SK-N-SH treated with all-trans-retinoic acid at 6 μM for 48 hours (cell line): ENCODE measurements at regions not wholly inside any gene's neighbourhood (a gene's known extent, or its start where the extent isn't known, plus 50 kb on each side); places are given as distances from the start of the nearest gene placed in this dataset.

ENCODE experiments used
- ESRRG ChIP-seq: fragments of 250-450 bp; sonication (Bioruptor Pico); IDR thresholded peaks from 2 replicates; pipeline ENCODE4 v1.6.1; 2021; ENCODE audit warnings: mild to moderate bottlenecking
- ISL1 ChIP-seq: fragments of 250-450 bp; sonication (Bioruptor Pico); IDR thresholded peaks from 2 replicates; pipeline ENCODE4 v2.1.2; 2022; ENCODE audit warnings: mild to moderate bottlenecking, moderate library complexity
- TCF4 ChIP-seq: fragments of 250-450 bp; sonication (Bioruptor Pico); IDR thresholded peaks from 2 replicates; pipeline ENCODE4 v1.8.0; 2021; ENCODE audit warnings: mild to moderate bottlenecking, moderate library complexity, borderline replicate concordance
- ZNF8 ChIP-seq: fragments of 450-650 bp; formaldehyde crosslinking; IDR thresholded peaks from 2 replicates; pipeline ENCODE4 v1.5.0; 2020; ENCODE audit warnings: mild to moderate bottlenecking, moderate library complexity

DNA sequence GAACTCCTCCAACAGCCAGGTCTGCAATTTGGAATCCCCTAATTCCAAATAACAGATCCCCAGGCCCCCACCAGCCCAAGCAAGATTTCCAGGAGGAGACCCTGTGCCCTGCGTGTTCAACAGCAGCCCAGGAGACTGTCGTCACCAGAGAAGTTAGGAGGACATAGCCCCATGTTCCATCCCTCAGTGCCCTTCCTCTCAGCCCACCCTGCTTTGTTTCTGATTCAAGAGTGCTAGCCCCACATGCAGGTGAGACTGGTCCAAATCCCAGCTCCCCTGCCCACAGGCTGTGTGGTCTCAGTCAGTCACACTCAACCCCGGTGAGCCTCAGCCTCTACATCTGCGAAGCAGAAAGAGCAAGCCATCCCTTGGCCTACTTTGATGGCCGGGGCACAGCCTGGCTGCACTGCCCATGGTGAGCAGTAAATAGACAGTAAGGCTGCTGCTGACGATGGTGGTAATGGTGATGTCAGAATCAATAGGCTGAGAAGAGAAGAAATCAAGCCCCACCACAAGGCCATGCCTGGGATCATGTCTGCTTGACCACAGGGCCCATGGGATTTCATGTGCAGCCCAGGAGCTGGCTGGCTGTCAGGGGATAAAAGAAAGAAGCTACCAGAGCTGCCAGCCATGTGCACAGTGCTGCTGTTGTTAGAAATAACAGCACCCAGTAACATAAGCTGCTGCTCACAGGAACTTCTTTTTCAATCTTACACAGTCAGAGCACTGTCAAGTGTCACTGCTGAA is 51.5 kb upstream of the NXT1 start:
- TF ChIP-seq ISL1 (CRISPR knock-in tag) (no peak), ESRRG (CRISPR knock-in tag) (no peak), ZNF8 (no peak), TCF4 (CRISPR knock-in tag) (no peak)
